Hepatocyte (in vitro differentiated cells): ENCODE measurements at regions not wholly inside any gene's neighbourhood (a gene's known extent, or its start where the extent isn't known, plus 50 kb on each side); places are given as distances from the start of the nearest gene placed in this dataset.

Experiments used
- EZH2 ChIP-seq: fragments of 200-600 bp; sonication (generic); IDR thresholded peaks from 2 replicates; pipeline ENCODE4 v1.6.1; 2016; ENCODE audit warnings: antibody characterized with exemption, mild to moderate bottlenecking, borderline replicate concordance
- EZH2phosphoT487 ChIP-seq: fragments of 200-600 bp; sonication (generic); IDR thresholded peaks from one replicate; pipeline ENCODE4 v1.6.1; 2018; ENCODE audit warnings: antibody characterized with exemption, mild to moderate bottlenecking, low read depth, moderate library complexity; ENCODE audit not compliant: unreplicated experiment, severe bottlenecking
- TF ChIP-seq, protein P1 (sequence below): fragments of 200-600 bp; sonication (generic); IDR thresholded peaks from 2 replicates; pipeline ENCODE4 v1.5.1; 2016; ENCODE audit warnings: antibody characterized with exemption, mild to moderate bottlenecking; ENCODE audit not compliant: poor library complexity

DNA sequence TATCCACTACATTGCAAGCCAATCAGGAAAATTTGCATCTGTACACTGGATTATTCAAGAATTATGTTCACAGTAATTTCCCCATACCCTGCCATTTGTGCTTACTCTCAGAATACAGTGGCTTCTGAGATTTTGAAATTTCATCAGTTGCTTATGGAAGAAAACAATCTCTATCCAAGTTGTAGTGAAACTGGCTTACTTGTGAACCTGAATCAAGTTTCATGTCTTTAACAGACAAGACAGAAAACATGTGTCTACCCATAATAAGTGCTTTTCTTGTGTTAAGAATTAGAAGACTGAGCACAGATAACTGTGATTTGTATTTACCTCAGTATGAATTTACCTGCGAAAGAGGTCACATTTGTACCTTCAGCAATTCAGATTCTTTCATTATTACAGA is 672.7 kb upstream of the ADGRL2 start:
- TF ChIP-seq, protein P1, sequence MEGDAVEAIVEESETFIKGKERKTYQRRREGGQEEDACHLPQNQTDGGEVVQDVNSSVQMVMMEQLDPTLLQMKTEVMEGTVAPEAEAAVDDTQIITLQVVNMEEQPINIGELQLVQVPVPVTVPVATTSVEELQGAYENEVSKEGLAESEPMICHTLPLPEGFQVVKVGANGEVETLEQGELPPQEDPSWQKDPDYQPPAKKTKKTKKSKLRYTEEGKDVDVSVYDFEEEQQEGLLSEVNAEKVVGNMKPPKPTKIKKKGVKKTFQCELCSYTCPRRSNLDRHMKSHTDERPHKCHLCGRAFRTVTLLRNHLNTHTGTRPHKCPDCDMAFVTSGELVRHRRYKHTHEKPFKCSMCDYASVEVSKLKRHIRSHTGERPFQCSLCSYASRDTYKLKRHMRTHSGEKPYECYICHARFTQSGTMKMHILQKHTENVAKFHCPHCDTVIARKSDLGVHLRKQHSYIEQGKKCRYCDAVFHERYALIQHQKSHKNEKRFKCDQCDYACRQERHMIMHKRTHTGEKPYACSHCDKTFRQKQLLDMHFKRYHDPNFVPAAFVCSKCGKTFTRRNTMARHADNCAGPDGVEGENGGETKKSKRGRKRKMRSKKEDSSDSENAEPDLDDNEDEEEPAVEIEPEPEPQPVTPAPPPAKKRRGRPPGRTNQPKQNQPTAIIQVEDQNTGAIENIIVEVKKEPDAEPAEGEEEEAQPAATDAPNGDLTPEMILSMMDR, result no peak
- TF ChIP-seq EZH2, result no peak
- TF ChIP-seq EZH2phosphoT487, result no peak
